Heart right ventricle (tissue), 16 donors: ENCODE measurements at regions not wholly inside any gene's neighbourhood (a gene's known extent, or its start where the extent isn't known, plus 50 kb on each side); places are given as distances from the start of the nearest gene placed in this dataset.

ENCODE experiments used
- ATAC-seq, 8 donors: fragments of 200-7000 bp; cut with Tn5 transposase; one replicate each; pipeline ENCODE4 v1.9.1; 2020; ENCODE audit warnings: mild to moderate bottlenecking in 8 of 8, moderate library complexity in 8 of 8, moderate number of reproducible peaks in 1 of 8
- DNase-seq, 2 donors: peaks; one replicate each; pipeline ENCODE4 v3.0.0-alpha.2; 2020
- H3K27ac ChIP-seq, 10 donors: fragments of 200-600 bp; sonication (generic) in 2 of 10; one replicate each; pipeline versions ENCODE4 v1.5.0 to v1.8.0; 2020 to 2022; ENCODE audit warnings: mild to moderate bottlenecking in 3 of 10
- H3K27me3 ChIP-seq, 7 donors: fragments of 200-600 bp; one replicate each; pipeline ENCODE4 v1.8.0; 2021 to 2022; ENCODE audit warnings: mild to moderate bottlenecking in 2 of 7
- H3K36me3 ChIP-seq, 9 donors: fragments of 200-600 bp; sonication (generic) in 1 of 9; one replicate each; pipeline versions ENCODE4 v1.5.0 to v1.8.0; 2020 to 2022; ENCODE audit warnings: mild to moderate bottlenecking in 2 of 9
- H3K4me1 ChIP-seq, 9 donors: fragments of 200-600 bp; sonication (generic) in 1 of 9; one replicate each; pipeline versions ENCODE4 v1.5.0 to v1.8.0; 2020 to 2022; ENCODE audit warnings: mild to moderate bottlenecking in 4 of 9
- H3K4me3 ChIP-seq, 10 donors: fragments of 200-600 bp; sonication (generic) in 2 of 10; one replicate each; pipeline versions ENCODE4 v1.5.0 to v1.8.0; 2020 to 2022; ENCODE audit warnings: mild to moderate bottlenecking in 7 of 10, moderate library complexity in 2 of 10
- H3K9me3 ChIP-seq, 11 donors: fragments of 200-600 bp in 10 of 11; sonication (generic) in 2 of 11; one replicate each; pipeline versions ENCODE4 v1.5.0 to v1.8.0; 2013 to 2022; ENCODE audit warnings: mild to moderate bottlenecking in 2 of 11, control low read depth in 1 of 11, moderate library complexity in 1 of 11
- WGBS, 2 donors: extraction: QIAGEN DNeasy Blood & Tissue Kit; methylation state at CpG; one replicate each; pipeline ENCODE4 v1.1.7; 2013; ENCODE audit warnings: inconsistent platforms in 1 of 2; 5-methylcytosine and 5-hydroxymethylcytosine counted together
- intact Hi-C, 10 donors: fragments of 100-400 bp; cut with DNase I; formaldehyde crosslinking; loops; one replicate each; pipeline versions ENCODE4 v1.11.1 to v1.14.2; 2022
- TF ChIP-seq, protein P1 (sequence below), 9 donors: fragments of 200-600 bp; sonication (generic) in 2 of 9; IDR thresholded peaks; one replicate each; pipeline versions ENCODE4 v1.5.0 to v1.8.0; 2021 to 2022; ENCODE audit warnings: antibody characterized with exemption in 9 of 9, mild to moderate bottlenecking in 5 of 9, moderate library complexity in 1 of 9
- donor health status: Arrhythmogenic right ventricular cardiomyopathy.
- donor health status: ischemic (EF 13 %, LVEDD 7.1; RV severe dilation, severe dysfunction).
- donor health status: healthy with polysubstance abuse.
- donor health status: DM: no; HTN: yes; CAD: no.
- donor health status: DM: no; HTN: no; CAD: no.
- donor health status: ischemic (EF 25% LVEDD 6.9; RV normal size, moderate dysfunction).
- donor health status: ischemic (EF 25% LVEDD 5.7; RV mildly dilated, moderate dysfunction).
- donor health status: healthy.
- donor health status: DM: yes; HTN: yes; CAD: no.
- donor health status: Ischemic cardiomyopathy.
- donor health status: ischemic (EF 35%, LVEDD 5.7; RV mildly dilated, moderate dysfunction).
- donor health status: nonischemic (EF 11% LVEDD 7.7; RV severe dilation, severe dysfunction).
- donor health status: DM: yes; HTN: yes; CAD: no.
- donor health status: PGD.
- donor health status: ischemic (EF 29% LVEDD 5.4; RV normal size, mild dysfunction).
- donor health status: nonischemic (EF 23%, LVEDD 6.1; RV moderate dilation, normal function).

DNA sequence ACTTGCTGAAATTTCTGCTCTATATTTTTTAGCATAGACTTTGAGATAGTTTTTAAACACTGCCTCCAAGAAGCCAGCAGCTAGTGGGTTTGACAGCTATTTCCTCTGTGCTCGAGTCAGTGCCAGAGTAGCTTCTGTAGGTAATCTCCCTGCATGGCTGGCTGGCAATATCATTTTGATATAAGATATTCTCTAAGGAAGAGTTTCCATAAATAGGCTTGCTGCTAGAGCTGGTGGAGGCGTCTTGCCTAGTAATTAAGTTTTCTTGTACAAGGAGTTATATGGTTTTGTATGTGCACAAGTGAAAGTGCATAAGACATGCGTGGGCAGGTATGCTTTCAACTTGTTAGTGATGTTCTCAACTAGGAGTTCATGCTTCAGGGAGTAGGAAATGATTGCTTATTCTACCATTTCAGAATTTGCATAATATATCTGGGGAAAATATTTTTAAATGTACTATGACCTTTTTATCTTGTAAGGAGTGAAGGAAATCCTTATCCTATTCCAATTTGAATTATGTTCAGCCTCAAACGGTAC, 74.1 kb upstream of the CCL21 start:
- intact Hi-C loops = no loop called here
- no peaks in the 10 kb centered on the region for H3K9me3 ChIP-seq
- DNase-seq (no peak), ATAC-seq (no peak)
- TF ChIP-seq, protein P1, sequence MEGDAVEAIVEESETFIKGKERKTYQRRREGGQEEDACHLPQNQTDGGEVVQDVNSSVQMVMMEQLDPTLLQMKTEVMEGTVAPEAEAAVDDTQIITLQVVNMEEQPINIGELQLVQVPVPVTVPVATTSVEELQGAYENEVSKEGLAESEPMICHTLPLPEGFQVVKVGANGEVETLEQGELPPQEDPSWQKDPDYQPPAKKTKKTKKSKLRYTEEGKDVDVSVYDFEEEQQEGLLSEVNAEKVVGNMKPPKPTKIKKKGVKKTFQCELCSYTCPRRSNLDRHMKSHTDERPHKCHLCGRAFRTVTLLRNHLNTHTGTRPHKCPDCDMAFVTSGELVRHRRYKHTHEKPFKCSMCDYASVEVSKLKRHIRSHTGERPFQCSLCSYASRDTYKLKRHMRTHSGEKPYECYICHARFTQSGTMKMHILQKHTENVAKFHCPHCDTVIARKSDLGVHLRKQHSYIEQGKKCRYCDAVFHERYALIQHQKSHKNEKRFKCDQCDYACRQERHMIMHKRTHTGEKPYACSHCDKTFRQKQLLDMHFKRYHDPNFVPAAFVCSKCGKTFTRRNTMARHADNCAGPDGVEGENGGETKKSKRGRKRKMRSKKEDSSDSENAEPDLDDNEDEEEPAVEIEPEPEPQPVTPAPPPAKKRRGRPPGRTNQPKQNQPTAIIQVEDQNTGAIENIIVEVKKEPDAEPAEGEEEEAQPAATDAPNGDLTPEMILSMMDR (IDR thresholded peaks at IDR 0.05) = no peak
- no peaks in the 10 kb centered on the region for H3K36me3 ChIP-seq
- H3K27ac ChIP-seq = no peak overlapping the region
- H3K4me3 ChIP-seq = no peak overlapping the region
- H3K27me3 ChIP-seq = peaks cover 0 to 8% (median 4%) of the 10 kb centered on the region in 7 donors
- WGBS, 2 donors = 53 to 59% methylated on average over 4 of the region's 4 CpGs
- H3K4me1 ChIP-seq = peaks cover 0 to 6% (median 0%) of the 10 kb centered on the region in 9 donors

DNA sequence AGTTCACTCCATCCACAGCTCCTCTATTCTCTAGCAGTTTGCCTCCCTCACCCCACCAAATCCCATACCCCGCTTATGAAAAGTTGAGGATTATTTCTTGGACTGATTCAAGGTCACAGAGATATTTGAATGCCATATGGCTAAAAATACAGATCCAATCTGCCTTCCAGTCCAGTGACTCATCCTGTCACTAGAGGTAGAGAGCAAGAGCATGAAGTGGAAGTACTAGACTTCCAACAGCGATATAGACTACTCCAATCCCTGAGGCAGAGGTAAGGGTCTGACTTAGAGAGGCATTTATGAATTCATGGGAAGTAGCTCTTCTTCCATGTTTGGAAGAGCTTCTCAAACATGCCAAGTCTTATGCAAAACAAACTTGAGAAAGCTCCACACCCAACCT, 72.4 kb upstream of the CCL21 start:
- Histone ChIP-seq H3K27ac (no peak overlapping the region), H3K4me3 (no peak overlapping the region), H3K27me3 (peaks cover 0 to 7% (median under 1%) of the 10 kb centered on the region in 7 donors), H3K36me3 (no peaks in the 10 kb centered on the region), H3K9me3 (no peaks in the 10 kb centered on the region), H3K4me1 (peaks cover 0 to 6% (median 0%) of the 10 kb centered on the region in 9 donors)
- DNase-seq (no peak), ATAC-seq (peak in 2 of 8 donors; percentile 69 to 78)
- 94 to 96% methylated on average over 2 of the region's 2 CpGs for WGBS, 2 donors
- intact Hi-C loops = no loop called here
- TF ChIP-seq, protein P1 (IDR thresholded peaks at IDR 0.05) = no peak

DNA sequence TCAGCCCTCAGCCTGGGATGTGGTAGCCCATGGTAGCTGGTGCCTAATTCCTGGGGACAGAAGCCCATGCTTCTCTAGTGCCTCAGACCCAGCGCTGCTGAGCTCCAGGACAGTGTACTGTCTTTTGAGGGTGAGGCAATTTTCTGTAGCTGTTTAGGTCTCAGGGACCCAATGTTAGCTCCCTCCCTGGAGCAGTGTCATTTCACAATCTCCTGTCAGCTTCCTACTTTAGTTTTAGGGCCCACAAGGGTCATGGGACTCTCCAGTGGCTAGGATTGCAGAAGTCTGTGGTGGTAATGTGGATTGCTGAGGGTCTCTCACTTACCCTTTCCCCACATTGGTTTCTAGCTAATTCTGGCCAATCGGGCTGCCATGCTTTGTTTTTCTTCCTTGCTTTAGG, 67.7 kb upstream of the CCL21 start:
- Histone ChIP-seq H3K4me1 (peaks cover 0 to 3% (median 0%) of the 10 kb centered on the region in 9 donors), H3K27me3 (peaks cover 0 to 3% (median 0%) of the 10 kb centered on the region in 7 donors), H3K36me3 (no peaks in the 10 kb centered on the region), H3K4me3 (no peak overlapping the region), H3K27ac (no peak overlapping the region), H3K9me3 (peaks cover 0 to 15% (median 0%) of the 10 kb centered on the region in 11 donors)
- 85 to 90% methylated on average over 2 of the region's 2 CpGs for WGBS, 2 donors
- DNase-seq (no peak), ATAC-seq (no peak)
- TF ChIP-seq, protein P1 (IDR thresholded peaks at IDR 0.05) = no peak
- intact Hi-C loops = loop anchor here in 1 of 10 donors (10.0 kb wide), 1 partner anchor 77 kb away; no protein-coding TSS in a partner anchor

DNA sequence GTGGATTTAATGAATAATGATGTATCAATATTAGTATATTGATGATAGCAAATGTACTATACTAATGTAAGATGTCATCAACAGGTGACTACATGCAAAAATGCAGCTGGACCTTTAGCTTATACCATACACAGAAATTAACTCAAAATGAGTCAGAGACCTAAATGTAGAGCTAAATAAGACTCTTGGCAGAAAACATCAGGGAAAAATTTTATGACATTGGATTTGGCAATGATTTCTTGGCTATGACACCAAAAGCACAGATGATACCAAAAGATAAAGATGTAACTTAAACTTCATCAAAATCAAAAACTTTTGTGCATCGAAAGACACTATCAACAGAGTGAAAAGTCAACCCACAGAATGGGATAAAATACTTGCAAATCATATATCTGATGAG, 64.0 kb upstream of the CCL21 start:
- no peak for ATAC-seq
- 79 to 83% methylated on average over 1 of the region's 1 CpG for WGBS, 2 donors
- H3K9me3 ChIP-seq = peaks cover 0 to 15% (median 0%) of the 10 kb centered on the region in 11 donors
- no peak overlapping the region for H3K27ac ChIP-seq
- no peaks in the 10 kb centered on the region for H3K36me3 ChIP-seq
- intact Hi-C loops = loop anchor here in 1 of 10 donors (10.0 kb wide), 1 partner anchor 81 kb away; no protein-coding TSS in a partner anchor
- peaks cover 0 to 27% (median 7%) of the 10 kb centered on the region in 7 donors for H3K27me3 ChIP-seq
- H3K4me1 ChIP-seq = no peaks in the 10 kb centered on the region
- TF ChIP-seq, protein P1 (IDR thresholded peaks at IDR 0.05) = no peak
- DNase-seq = no peak
- no peak overlapping the region for H3K4me3 ChIP-seq
